HG03457 (cell line): ENCODE measurements at regions not wholly inside any gene's neighbourhood (a gene's known extent, or its start where the extent isn't known, plus 50 kb on each side); places are given as distances from the start of the nearest gene placed in this dataset.

Experiments used
- ATAC-seq: cut with Tn5 transposase; IDR thresholded peaks from one replicate; pipeline ENCODE4 v1.9.1; 2021; ENCODE audit warnings: moderate number of reproducible peaks; ENCODE audit not compliant: unreplicated experiment

DNA sequence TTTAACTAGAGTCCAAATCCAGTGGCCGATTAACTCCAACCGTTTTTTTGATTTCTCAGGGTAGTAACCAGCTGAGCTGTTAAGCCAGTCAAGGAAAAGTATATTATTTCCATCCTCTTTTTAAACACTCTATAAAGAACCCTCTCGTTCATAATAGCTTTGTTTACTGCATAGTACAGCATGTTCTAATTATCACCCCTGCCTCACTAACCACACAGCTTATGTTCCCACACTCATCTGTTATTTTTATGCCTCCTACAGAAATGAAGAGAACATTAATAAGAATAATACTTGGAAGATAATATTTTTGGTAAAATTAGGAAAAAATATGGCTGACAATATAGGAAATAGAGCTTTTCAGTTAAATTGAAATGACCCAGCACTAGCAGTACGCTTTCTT lies 2132.8 kb upstream of the CELF4 start:
- ATAC-seq: no peak

DNA sequence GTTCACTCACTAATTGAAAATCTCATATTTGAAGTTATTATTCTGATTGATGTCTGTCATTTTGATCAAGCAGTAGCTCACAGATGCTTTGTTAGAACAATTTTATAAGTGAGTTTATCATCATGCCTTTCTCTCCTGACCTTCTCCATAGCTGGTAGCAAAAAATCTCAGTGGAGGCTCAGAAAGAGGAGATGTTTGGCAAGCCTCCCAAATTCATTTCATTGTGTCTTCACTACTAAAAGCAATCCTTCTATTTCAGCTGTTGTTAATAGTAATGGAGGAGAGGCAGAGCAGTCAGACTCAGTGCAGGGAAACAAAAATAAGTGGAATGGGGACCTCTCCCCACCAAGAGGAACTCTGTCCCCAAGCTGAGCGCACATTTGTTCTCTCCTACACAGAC lies 2127.8 kb upstream of the CELF4 start:
- no peak for ATAC-seq

DNA sequence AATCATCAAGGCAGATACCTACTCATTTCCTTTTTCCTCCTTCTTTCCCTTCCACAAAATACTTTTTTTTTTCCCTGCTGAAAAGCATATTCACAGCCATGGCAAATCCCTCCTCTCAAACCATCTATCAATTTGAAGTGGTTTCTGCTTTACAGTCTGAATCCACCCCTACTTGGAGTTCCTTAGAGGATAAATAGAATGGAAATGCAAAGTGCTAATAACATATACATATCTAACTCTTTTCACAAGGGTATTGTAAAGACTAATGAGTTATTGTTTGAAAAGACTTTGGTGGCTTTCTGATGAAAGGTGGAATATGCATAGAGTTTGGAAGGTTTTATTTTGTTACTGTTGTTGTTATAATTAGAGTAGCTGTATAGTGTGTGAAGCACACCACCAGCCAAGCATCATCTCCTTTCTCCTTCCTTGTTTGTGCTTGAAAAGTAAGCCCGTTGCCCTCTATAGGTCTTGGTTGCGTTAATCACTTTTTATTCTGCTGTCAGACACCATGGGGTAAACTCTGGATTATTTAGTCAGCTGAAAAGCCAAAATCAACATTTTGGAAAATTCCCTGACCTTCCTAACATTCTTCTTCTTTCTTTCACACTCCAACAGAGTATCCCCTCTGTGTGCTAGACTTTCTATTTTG lies 2126.9 kb upstream of the CELF4 start:
- ATAC-seq: no peak

DNA sequence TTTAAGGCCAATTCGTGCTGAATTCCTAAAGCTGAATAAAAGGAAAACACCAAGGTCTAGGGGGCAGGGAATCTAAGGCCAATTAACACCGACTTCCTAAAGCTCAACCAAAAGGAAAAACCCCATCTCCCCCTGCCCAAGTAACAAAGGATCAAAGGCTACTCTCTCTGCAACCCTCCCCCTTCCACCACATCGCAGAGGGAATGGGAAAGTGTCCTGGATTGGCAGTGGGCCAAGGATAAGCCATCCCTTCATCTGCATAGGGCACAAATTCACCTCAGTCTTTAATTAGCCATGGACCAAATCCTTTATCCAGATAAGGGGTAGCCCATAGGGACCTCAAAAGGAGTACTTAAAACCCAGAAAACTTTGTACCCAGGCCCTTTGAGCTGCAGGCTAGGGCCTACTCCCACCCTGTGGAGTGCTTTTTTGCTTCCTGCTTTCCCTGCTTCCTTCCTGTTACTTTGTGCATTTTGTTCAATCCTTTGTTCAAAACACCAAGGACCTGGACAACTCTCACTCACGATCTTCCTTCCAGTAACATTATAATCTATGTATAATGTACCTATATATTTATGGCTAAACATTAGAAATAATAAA lies 2119.8 kb upstream of the CELF4 start:
- ATAC-seq: no peak

DNA sequence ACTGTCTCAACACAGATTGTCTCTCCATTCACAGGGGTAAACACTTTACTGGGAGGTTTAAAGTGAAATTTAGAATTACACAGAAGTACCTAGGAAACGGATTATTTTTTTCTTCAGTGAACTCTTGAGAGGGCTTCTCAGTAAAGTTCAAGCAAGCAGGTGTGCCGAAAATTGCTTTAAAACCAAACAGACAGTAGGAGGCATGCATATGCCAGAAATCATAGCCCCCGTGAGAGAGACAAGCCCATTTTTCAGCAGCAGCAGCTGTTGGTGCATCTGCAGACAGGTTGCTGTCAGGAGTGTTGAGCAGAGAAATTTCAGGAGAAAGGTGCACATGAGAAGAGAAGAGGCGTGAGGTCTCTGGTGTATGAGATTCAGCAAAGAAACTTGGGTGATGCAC lies 2115.5 kb upstream of the CELF4 start:
- ATAC-seq: no peak

DNA sequence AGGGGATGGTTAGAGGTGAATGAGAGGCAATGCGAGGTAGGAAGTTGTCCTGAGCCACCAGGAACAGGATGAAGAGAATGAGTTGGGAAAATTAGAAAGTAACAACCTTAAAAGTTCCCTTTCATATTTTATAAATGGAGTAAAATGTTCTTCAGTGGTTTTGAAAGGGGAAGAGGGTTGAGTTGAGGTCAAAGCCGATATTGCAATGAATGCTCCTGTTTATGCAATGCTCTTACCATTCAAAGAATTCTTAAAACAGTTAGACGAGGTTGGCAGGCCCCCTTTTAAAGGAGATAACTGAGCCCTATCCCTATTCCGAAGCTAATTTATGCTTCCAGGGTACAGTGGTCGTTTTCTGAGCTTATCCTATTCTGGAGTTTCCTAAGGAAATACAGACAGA lies 2110.3 kb upstream of the CELF4 start:
- ATAC-seq: no peak

DNA sequence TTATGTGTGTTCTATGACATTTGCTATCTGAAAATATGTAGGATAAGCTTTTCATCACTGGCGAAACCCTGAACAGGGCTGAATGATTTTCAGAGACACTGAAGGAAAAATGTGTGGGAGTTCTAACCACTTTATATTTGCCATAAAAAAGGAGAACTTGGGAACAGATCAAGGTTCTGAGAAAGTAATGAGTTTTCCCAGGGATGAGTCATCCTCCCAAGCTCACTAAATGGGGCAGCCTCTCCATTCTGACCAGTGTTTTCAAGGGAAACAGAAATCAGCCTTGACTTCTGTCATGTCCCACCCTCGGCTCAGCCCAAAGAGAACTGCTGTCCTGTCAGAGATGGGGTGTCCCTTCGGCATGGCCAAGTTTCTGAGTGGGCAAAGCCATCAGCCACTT lies 2109.8 kb upstream of the CELF4 start:
- no peak for ATAC-seq

DNA sequence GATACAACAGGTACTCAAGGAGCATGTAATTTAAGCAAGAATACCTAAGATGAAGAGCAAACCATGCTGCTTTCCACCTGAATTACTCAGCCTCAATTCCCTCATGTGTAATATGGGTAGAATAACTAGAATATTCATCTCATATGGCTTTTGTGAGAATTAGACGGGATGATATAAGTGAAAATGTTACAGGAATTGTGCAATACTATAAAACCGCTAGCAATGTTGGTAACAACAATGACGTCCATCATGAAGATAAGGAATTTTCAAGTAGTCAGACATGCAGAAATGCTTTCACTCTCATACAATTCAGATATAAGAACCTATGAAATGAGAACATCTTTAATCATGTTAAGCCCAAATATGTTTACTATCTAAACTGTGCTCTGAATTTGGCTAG lies 2106.6 kb upstream of the CELF4 start:
- ATAC-seq: no peak

DNA sequence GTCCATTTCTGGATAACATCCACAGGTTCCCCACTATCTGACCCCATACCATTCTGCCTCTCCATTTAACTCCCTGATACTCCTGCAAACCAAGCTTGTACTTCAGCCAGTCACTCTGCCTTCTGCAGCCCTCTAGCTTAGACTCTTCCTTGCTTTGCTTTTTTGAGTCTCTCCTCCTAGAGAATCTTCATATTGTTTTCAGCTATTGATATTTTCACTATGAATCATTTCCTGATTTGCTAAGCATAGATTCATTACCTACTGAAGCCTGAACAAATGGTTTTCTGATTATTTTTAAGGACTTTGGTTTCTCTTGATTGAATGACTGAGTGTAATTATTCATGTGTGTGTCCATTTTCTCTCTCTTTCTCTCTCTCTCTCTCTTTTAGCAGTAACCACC lies 2102.3 kb upstream of the CELF4 start:
- ATAC-seq: no peak

DNA sequence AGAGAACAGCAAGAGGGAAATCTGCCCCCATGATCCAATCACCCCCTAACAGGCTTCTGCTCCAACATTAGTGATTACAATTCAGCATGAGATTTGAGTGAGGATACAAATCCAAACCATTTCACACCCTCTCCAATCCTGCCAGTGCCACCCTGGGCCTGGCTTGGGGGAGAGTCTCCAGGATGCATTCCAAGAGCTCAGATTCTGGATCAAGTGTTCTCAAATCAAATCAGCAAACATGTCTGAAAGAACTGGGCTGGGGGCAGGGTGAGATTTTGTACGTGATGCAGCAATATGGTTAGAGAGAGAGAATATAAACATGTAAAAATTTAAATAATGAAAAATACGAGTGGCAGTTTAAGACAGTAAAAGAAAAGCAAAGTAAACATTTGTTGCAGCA lies 2100.9 kb upstream of the CELF4 start:
- ATAC-seq: no peak

DNA sequence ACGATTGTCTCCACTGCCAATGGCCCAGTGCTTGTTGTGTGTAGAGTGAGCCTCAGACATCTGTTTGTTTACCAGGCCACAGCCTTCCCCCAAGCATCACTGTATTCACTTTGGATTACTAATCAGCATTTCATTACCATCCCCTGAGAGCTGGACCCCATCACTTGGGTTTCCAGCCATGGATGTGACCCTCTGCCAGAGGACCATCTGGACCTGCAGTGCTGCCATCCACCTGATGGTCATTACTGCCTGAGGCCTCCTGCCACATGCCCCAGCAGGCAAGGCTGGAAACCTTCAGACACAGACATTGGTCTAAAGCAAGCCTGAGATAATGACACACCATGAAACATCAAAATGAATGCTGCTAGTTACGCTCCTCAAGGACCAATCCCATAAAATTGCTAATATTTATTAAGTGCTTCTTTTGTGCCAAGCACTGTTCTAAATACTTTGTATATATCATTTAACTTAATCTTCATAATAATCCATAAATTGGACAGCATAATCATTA lies 2096.3 kb upstream of the CELF4 start:
- ATAC-seq: no peak

DNA sequence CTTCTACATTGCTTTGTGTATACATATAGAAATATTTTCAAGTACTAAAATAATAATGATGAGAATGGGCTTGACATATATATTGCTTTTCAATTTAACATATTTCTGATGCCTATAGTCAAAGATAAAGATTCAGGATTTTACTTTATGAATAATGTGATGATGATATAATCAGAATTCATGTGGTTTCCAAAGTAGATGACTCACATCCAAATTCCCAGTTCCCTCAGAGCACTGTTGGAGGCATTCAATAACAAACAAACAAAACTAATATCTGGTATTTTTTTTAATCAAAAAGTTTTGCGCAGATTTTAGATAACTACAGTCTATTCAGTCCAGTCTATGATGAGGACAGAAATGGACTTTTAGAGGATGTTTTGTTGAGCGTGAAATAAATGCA lies 2094.5 kb upstream of the CELF4 start:
- no peak for ATAC-seq

DNA sequence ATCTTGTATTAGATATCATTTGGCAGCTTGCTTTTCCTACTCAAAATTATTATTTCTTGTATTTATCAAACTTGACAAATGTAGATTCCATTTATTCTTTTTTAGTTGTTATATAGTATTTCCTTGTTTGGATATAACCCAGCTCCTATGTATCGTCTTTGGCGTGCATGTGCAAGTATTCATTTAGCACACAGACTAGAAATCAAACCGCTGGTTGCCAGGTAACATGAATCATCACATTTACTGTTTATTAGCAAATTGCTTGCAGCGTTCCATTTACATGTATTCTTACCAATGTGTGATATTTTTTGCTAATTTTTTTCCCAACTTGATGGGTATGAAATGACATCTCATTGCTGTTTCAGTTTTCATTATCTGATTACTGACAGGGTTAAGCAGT lies 2089.7 kb upstream of the CELF4 start:
- no peak for ATAC-seq

DNA sequence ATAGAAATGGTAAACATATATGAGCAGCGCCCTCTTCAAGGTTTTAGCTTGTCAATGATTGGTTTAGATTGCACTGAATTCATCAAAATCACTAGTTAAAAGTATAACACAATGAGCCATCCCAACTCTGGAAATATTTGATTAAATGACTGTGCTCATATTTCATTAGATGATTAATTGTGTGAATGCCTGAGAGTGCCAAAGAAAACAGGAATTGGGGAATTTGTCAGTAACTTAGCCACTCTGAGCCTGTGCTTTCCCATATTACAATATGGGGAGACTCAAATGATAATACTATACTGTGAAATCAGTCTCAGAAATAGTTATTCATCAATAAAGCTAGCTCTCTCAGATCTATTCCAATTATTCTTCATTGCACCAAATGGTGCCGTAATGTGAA lies 2087.6 kb upstream of the CELF4 start:
- ATAC-seq: no peak

DNA sequence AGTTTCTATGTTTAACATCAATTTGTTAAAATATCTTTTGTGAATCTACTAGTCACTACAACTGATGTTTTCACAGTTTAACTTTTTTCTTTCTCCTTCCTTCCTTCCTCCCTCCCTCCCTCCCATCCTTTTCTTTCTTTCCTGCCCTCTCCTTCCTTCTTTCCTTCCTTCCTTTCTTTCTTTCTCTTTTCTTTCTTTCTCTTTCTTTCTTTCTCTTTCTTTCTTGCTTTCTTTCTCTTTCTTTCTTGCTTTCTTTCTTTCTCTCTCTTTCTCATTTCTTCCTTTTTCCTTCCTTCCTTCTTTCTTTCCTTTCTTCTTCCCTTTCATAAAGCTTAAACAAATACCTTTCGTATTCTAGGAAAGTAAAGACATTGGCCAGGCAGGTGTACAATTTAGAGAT lies 2083.0 kb upstream of the CELF4 start:
- no peak for ATAC-seq

DNA sequence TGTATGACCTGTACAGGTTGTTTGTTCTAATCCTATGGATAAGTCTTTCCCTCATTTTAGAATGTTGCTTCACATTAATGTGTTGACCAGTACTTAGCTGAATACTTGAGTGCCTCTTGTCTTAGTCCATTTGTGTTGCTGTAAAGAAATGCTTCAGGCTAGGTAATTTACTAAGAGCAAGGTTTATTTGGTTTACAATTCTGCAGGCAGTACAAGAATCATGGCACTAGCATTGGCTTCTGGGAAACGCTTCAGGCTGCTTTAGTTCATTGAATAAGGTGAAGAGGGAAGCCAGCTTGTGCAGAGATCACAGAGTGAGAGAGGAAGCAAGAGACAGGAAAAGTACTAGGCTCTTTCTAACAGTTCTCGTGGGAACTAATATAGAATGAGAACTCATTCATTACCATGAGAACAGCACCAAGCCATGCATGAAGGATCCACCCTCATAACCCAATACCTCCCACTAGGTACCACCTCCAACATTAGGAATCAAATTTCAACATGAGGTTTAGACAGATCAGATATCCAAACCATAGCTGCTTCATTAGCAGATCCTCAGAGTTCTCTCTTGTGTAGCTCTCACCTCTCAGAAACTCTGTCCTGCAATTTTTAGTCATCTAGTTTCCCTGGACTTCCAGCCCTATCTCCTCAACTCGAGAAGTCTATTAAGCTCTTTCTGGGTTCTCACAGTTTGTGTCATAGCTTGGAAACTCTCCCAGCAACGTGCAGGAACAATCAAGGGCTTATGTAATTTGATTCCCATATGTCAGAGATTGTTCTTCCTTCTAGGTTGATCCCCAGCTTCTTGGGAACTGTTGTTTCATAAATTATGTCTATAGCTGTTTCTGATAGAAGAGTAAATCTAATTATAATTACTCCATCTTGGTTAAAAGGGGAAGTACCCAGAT lies 2082.3 kb upstream of the CELF4 start:
- no peak for ATAC-seq

DNA sequence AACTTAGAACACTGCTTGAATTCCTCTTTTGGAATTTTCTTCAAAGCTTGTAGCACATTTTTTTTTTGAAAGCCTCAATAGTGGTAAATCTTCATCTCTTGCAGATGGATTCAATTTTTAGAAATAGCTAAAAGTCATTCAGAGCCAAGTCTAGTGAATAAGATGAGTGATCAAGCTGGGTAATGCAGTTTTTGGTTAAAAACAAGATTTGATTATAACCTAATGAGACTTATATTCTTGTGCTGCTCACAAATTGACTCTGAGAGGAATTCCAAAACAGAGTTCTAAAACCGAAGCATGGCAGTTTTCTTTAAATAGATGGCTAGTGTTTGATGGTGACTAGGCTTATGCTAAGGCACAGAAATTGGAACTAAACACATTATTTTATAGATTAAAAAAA lies 2072.6 kb upstream of the CELF4 start:
- no peak for ATAC-seq

DNA sequence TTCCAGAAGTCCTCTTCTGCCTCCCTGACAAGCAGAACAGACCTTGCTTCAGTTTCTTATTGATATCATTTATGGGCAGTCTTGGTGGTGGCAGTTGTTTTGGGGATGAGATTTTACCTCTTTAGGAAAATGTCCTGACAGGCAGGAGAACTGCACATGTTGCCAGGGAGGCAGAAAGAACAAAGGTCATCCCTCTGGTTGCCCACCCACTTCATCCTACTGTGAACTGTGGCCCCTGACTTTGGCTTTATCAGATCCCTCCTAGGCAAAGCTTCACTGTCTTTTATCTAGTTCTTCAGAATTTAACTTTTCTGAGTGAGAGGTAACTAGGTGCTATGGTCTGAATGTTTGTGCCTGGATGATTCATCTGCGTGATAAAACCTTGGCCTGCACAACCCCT lies 2071.3 kb upstream of the CELF4 start:
- no peak for ATAC-seq

DNA sequence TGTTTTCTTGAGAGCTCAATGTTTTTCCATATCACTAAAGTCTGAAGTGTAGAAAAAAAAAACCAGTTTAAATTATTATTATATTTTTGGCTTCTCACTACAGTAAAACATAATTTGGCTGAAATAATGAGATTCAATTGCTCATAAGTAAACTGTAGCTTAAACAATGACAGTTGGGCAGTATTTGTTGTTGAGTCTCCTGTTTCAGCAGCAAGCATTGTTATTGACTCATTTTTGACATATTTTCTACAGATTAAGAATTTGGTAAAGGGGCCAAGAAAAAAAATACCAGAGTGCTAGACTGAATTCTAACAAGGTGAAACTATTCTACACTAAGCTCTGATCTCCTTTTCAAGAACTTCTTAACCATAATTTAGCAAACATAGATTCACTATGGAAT lies 2070.4 kb upstream of the CELF4 start:
- ATAC-seq: no peak

DNA sequence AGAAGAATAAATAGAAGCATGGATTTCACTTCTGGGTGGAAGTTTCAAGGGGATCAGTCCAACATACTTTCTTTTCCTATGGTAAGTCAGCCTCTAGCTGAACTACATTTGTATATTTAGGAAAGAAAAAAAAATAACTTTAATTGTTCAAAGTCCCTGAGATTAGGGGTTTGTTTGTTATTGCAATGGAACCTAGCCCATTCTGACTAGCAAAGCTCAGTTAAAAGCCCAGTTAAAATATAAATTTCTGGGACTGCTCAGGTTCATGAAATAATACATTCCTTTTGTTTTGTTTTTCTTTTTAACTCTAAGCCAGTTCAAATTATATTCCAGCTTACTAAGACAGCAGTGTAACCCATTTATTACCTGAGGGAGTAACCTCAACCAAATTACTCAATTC lies 2069.6 kb upstream of the CELF4 start:
- ATAC-seq: no peak

DNA sequence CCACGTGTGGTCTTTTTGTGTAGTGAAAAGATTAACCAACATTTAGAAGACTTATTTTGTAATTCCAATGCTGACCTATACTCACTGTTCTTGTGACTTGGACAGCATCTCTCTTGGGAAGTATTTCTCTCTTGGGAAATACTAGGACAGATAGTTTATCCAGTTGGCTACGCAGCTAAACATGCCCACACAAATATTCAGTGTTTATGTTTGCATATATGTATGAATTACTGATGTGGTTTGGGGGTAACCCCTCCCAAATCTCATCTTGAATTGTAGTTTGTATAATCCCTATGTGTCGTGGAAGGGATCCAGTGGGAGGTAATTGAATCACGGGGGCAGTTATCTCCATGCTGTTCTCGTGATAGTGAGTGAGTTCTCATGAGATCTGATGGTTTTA lies 2062.3 kb upstream of the CELF4 start:
- no peak for ATAC-seq

DNA sequence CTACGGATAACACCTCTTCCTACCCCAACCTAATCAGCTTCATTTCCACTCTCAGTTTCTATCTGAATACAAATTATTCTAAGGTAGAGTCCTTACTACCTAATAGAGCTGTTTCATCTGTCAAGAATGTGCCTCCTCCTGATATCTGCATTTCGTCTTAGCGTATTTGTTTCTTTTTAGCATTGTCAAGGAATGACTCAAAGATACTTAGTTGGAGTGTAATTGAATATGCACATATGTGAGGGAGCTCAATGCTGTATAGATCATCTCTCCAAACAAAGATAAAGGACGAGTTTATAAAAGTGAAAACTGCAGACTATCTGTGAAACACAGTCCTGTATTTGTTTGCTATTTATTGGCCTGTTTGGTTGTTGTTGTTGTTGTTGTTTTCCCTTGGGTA lies 2059.4 kb upstream of the CELF4 start:
- ATAC-seq: no peak
